ENCODE measurements at regions not wholly inside any gene's neighbourhood (a gene's known extent, or its start where the extent isn't known, plus 50 kb on each side); places are given as distances from the start of the nearest gene placed in this dataset.

- no peak for TF ChIP-seq CTCF (IDR thresholded peaks at IDR 0.05)
- no peak for TF ChIP-seq EZH2phosphoT487 (IDR thresholded peaks at IDR 0.05)
Measured at GRCh38 chr3:99286266-99286845, 352.0 kb upstream of the COL8A1 start.

Data from neural progenitor cell (in vitro differentiated cells).